ENCODE measurements at regions not wholly inside any gene's neighbourhood (a gene's known extent, or its start where the extent isn't known, plus 50 kb on each side); places are given as distances from the start of the nearest gene placed in this dataset.

DNA sequence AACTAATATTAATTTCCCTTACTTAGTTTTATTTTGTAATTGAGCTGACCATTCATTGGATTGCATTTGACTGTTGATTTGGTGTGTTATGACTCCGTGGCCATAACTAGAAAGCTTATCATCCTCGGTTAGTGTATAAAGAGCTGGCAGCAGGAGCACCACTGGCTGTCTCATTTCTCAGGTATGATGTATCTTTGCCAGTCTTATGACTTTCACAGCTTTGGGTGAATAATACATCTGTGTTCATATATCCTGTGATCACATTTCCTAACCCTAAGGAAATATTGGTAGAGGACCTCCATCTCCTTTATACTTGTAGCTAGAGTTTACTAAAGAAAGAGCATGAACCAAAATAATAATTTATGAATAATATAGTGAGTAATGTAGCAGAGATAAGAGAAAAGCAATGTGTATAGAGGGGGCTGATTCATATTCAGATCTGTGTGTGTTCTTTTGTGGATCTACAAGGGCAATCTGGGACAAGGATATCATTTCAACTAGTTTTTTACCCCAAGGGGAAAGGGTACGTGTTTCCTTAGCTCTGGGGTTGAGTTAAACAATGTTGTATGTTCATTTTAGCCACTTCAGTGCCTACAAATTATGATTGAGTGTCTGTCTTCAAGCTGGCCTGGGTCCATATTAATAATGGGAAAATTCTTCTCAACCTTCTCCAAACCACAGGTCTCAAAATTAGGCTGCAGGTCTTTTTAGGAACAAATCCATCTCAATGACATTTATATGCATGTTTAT is 901.7 kb downstream of the NTRK3 start:
- no peak for DNase-seq (ENCODE audit: low read depth in 3 of 3)

DNA sequence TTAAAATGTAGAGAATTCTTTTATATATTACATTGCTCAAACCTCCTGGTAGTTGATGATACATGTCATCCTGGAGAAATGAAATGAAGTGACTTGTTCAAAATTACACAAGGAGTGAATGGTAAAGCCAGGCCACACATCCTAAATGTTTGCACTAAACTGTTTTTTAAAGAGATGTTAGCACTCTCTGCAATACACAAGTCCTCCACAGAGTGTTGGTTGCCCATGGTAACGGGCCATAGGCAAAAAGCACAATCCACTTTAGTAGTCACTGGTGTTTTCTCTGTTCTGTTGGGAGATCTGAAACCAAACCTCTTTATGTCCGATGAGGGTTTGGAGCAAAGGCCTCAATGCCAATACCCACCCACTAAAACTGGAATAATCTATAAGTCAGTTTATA is 907.4 kb downstream of the NTRK3 start:
- DNase-seq (ENCODE audit: low read depth in 3 of 3): no peak

DNA sequence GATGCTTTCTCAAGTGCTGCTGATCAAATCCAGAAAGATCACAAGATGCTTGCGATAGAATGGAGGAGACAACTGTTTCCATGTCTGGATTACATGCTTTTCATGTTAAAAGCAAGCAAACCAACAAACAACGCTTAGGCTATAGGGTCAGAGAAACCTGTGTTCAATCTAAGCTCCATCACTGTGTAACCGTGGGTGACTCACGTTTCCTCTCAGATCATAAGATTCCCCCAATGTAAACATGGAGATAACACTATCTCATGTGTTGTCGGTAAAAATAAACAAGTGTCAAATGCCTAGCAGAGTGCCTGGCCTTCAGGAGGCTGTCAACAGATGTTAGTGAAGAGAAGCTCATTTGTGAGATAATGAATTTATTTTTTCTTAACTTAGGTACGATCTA is 907.8 kb downstream of the NTRK3 start:
- no peak for DNase-seq (ENCODE audit: low read depth in 3 of 3)

DNA sequence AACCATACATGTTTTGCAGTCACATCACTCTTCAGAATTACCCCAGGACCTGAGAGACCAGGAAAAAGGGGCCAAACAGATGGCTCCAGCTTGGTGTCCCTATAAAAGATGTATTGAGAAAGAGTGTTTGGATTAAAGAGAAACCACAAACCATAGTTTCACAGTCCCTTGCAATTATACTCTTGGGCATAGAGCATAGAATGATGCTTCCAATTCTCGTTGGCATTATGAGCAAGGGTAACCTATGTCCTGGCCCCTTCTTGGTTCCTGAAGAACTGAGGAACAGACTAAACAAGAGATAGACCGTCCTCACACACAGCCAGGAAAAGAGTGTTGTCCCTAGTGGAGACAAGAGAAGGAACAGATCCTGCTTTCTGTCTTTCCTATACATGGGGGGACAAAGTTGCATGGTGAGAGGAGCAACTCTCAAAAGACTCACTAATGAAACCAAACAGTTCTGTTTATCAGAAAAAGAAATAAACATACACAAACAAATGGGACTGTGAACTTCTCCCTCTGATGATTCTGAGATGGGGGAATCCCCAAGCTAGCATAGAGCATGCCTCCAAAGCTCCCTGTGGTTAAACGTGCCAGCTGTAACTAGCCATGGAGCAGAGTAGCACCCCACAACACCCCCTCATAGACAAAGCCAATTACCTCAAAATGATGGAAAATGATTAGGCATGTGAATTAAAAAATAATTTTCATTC is 908.6 kb downstream of the NTRK3 start:
- no peak for DNase-seq (ENCODE audit: low read depth in 3 of 3)

DNA sequence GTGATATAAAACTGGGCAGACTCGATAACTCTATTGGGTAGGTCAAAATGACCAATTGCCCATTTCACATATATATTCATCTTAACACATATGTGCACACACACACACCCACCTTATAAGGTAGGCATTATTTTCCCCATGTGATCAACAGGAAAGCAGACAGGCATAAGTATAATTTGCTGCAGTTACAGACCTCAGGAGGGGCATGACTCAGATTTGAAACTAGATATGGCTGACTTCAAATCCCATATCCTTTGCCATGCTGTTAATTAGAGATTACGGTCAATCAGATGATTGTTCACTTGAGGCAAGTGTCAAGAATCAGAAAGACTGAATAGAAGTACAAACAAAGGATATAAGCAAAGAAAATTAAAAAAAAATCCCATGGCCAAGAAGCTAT is 910.6 kb downstream of the NTRK3 start:
- no peak for DNase-seq (ENCODE audit: low read depth in 3 of 3)

DNA sequence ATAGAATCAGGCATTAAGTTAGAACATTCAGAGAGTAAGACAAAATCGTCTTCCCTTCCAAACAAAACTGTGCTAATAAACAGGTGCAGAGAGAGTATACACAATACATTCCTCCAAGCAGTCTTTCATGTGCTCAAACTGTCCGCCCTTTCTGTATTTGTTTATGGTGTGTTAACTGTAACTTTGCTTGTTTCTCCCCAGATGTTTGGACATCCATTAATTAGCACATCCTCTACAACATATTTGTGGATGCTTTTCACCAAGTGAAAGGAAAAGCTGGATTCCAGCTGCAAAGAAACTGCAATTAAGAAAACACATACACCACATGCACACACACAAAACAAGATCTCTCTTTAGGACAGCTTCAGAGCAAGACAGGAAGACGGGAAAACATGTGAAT is 912.6 kb downstream of the NTRK3 start:
- no peak for DNase-seq (ENCODE audit: low read depth in 3 of 3)

DNA sequence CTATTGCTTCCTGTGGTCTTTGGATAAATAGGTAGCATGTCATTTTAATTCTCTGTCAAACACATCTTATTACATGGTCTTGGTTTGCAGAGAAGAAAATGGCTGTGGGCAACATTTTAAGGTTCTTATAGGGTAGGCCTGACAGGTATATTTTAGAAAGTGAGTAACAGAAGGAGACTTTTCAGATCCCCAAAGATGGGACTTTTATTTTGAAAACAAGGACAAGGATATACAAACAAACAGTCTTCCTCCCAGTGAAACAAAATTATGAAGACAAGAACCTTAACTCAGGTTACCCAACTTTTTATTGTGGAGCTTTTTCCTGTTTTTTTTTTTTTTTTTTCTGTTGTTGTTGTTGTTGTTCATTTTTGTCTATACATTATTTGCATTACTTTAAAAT is 916.2 kb downstream of the NTRK3 start:
- DNase-seq (ENCODE audit: low read depth in 3 of 3): no peak

DNA sequence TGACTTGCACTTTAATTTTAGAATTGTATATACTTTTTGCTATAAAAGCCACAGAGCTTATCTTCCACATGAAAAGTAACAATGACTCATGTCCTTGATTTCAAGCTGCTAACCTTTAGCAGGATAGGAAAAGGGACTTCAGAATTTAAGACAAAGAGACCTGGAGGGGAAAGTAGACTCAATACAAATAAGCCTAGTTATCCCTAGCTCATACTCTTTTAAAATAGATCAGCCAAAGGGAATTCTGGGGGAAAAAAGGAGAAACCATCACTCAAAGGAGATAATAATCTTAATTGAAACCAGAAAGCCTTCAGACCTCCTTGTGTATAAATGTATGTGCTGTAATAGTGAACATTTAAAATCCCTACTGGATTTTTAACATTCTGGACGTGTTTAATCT is 930.3 kb downstream of the NTRK3 start:
- no peak for DNase-seq (ENCODE audit: low read depth in 3 of 3)

DNA sequence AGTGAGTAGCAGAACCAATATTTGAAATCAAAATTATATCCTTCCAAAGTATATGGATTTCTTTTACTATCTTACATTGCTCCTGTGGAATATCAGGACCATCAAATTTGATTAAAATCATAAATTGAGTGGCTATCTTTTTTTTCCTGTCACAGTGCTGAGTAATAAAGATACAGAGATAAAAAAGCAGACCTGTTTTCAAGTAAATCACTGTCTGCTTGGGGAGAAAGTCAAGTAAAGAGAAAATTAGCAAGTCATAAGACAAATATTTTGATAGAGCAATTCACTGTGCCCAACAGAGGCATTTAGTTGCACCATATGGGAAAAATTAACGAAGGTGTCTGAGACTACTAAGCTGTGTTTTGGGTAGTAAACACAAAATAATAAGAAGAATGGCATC is 933.7 kb downstream of the NTRK3 start:
- DNase-seq (ENCODE audit: low read depth in 3 of 3): no peak

DNA sequence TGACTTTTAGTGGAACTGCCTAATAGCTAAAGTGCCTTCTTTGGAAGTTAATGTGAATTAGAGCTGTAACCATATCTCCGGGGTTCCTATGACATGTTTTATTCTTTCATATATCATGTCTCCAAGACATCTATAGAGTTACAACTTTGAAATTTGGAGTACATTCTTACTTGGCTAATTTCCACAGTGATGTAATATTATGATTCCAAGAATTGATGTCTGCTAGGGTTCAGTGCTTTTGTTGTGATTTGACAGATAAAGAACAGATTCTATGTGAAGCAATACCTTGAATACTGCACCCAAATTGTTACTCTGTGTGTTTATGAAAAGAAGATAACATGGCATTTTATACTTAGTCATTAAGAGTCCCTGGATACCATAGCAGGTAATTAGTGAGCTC is 934.3 kb downstream of the NTRK3 start:
- DNase-seq (ENCODE audit: low read depth in 3 of 3): no peak

DNA sequence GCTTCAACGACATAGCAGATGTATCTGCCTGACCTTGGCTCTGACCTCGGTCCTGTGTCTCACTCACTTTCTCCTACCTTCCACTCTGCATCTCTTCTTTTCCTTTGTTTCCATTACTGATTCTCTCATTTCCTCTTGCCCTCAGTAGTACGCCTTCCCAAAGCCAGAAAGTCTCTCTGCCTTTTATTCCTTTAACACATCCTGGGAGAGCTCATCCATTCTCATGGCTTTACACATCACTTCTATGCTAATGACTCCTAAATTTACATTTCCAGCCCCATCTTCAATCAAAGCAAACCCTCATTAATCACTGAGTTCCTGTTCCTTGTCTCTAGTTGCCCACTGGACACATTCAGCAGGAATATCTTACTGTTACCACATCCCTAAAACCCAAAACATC is 938.6 kb downstream of the NTRK3 start:
- DNase-seq (ENCODE audit: low read depth in 3 of 3): no peak

DNA sequence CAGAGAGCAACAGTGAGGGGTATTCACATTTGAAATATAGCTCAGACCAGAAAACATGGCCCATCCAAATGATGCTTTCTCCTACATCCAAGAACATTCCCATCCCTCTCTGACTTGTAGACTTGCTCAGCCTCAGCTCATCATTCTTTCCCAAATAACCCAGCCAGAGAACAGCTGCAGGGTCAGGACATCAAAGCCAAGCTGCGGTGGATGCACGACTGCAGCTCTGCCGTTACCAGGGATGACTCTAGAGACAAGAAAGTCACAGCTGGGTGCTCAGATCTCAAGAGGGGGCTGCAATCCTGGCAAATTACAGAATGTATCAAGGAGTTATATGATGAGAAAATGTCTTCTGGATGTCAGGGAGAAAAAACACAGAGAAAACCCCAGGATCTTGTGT is 944.3 kb downstream of the NTRK3 start:
- no peak for DNase-seq (ENCODE audit: low read depth in 3 of 3)

DNA sequence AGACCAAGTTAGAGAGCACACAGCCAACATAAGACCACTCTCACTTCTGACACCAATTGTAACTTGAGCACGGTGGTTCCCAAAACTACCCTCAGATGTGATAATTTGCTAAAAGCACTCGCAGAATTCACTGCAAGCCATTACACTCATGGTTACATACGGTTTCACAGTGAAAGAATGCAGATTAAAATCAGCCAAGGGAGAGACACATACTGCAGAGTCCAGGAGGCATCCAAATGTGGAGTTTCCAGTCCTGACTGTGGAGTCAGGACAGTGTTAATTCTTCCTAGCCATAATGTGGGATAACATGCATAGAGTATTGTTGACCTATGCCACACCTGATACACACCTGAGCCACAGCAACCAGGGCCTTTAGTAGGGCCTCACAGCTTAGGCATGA is 956.4 kb downstream of the NTRK3 start:
- no peak for DNase-seq (ENCODE audit: low read depth in 3 of 3)

DNA sequence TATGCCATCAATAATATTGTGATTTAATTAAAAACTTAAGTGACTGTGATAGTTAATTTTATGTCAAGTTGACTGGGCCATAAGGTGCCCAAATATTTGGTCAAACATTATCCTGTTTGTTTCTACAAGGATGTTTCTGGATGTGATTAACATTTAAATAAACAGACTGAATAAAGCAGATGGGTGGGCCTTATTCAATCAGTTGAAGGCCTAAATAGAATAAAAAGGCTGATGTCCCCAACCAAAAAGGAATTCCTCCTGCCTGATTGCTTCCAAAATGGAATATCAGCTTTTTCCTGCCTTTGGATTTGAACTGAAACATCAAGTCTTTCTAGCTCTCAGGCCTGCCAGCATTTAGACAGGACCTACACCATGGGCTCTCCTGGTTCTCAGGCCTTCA is 961.7 kb downstream of the NTRK3 start:
- DNase-seq (ENCODE audit: low read depth in 3 of 3): no peak

DNA sequence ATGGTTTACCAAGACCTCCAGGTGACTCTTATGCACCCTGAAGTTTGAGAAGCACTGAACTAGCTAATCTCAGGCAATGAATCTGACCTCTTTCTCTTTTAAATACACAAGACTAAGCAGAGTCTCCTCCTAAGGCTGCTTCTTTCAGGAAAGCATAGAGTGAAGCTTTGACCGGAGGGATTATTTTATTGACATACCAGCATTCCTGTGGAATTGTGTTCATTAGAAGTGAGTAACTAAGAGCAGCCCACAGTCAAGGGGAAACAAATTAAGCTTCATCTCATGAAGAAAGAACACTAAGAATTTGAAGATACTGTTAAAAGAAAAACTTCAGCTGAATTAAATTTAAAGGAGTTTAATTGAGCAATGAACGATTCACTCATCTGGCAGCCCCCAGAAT is 963.5 kb downstream of the NTRK3 start:
- no peak for DNase-seq (ENCODE audit: low read depth in 3 of 3)

DNA sequence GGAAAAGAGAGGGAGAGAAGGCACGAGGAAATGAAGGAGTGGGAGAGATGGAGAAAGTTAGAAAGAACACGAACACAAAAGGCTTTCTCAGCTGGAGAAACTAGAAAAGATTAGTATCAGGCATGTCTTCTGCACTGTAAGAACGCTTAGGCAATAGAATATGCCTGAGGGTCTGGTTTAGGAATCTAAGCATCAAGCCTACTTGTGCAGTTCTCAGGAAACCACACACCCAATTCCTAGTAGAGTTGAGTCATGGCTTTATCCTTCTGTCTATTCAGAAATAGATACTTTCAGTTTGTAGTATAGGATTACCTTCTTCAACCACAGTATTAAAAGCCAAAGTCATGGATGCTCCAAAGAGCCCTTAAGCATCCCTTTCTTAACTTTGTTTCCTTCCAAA is 969.4 kb downstream of the NTRK3 start:
- DNase-seq (ENCODE audit: low read depth in 3 of 3): no peak

DNA sequence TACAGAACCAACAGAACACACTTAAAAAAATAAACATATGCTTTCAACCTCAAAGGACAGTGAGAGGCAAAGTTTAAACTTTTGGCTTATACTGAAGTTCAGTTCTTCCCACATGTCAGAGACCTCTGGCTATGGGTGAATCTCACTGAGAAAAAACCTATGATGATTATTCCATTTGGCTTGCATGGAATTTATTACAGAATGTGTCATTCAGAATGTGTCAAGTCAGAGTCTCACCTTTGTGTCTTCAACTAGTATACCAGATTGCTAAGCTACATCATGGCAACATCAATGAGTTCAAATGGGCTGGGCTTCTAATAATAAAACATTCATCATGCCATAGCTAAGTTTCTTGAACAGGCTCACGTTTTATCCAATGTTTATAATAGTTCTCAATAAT is 987.0 kb downstream of the NTRK3 start:
- DNase-seq (ENCODE audit: low read depth in 3 of 3): no peak

DNA sequence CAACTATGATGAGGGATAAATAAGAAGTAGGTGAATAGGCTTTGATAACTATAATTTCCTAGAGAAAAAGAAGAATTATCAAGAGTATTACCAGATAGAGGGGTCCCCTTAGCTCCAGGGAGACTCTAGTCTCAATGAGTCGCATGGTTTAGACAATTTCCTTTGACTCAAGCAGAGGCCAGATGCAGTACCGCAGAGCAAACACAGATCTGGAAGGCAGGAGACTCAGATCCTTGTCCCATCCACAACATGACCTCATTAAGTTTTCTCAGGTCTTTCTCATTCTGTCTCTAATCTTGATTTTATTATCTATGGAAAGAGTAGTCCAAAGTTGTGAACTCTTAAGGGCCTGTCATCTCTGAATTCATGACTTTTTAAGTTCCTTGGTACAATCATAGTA is 987.9 kb downstream of the NTRK3 start:
- DNase-seq (ENCODE audit: low read depth in 3 of 3): no peak

DNA sequence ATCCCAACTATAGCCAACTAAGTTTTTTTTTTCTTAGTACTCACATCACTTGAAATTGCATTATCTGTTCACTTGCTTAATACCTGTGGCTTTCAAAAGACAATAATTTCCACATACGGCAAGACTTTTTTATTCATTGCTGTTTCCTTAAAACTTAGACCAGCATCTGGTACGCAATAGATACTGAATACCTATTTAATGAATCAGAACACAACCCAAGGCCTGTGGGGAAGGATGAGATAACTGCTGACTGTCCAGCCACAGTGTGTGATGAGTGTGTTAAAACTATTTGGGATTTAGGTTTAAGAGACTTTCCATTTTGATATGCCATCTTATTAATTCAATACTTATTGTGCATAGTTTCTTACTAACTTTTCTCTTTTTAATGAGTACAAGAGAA is 988.7 kb downstream of the NTRK3 start:
- DNase-seq (ENCODE audit: low read depth in 3 of 3): no peak

DNA sequence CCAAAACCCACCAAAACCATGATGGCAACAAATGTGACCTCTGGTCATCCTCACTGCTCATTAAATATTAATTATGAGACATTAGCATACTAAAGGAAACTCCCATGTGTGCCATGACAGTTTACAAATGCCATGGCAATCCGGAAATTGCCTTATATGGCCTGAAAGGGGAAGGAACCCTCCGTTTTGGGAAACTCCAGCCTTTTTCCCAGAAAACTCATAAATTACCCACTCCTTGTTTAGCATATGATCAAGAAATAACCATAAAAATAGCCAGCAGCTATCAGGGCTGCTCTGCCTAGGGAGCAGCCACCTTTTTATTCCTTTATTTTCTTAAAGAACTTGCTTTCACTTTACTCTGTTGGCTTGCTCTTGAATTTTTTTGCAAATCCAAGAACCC is 992.7 kb downstream of the NTRK3 start:
- no peak for DNase-seq (ENCODE audit: low read depth in 3 of 3)

DNA sequence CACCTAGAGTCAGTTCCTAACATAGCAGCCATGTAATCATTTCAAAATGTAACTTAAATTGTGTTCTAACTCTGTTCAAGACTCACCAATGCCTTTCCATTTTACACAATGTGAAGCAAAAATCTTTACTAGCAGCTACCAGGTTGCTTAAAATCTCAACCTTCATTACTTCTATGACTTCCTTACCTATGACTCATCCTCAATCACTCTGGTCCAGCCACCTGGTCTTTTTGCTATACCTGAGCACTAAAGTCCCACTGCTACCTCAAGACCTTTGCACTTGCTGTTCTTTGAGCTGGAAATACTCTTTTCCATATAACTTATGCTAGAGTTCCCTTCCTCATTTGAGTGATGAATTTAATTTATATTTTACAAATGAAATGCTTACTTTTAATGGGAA is 993.2 kb downstream of the NTRK3 start:
- DNase-seq (ENCODE audit: low read depth in 3 of 3): no peak

DNA sequence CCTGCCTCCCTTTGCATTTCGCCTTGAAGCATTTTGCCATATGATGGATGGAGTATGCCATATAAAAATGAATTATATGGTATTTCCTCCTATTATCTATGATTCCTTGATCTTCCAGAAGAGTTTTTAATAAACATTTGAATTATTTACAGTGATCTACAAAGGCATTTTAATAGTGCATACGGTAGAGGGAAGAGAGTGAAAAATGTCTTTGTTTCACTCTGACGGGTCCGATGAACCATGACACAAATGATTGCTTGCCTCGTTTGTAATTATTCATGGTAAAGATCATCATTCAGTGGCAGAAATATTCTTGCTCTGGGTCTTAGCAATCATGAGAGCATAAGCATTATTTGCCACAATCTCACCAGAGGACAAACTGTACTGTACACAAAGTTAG is 1010.9 kb downstream of the NTRK3 start:
- no peak for DNase-seq (ENCODE audit: low read depth in 3 of 3)

DNA sequence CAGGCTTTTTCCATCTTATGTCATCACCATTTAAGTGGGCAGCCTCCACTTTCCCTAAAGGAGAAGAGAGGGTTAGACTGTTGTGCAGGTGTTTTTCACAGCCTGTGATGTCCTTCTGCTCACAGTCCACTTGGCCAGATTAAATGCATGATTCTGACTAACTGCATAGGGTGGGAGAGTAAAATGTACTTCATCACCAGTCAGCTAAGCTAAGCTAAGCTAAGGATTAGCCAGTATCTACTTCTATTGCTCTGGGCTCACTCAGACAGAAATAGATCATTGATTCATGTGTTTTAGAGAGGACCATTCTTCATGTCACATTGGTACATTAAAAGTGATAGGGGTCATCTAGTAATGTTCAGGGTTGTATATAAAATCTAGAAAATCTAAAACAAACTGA is 1013.1 kb downstream of the NTRK3 start:
- no peak for DNase-seq (ENCODE audit: low read depth in 3 of 3)

All from stimulated activated CD4-positive, alpha-beta T cell treated with anti-CD3 and anti-CD28 coated beads, TNF-alpha, amount 100 ng/mL, for 4 hours (primary cell).